HepG2 (cell line): ENCODE measurements at regions not wholly inside any gene's neighbourhood (a gene's known extent, or its start where the extent isn't known, plus 50 kb on each side); places are given as distances from the start of the nearest gene placed in this dataset.
A peak's percentile ranks its signal among the peaks of the same experiment; 100 is the strongest.

ENCODE experiments used
- CTCF ChIP-seq: sonication (generic); formaldehyde crosslinking; IDR thresholded peaks from 2 replicates; pipeline ENCODE4 v1.5.0; 2020; ENCODE audit warnings: mild to moderate bottlenecking, missing genetic modification reagents, moderate library complexity
- ZFY ChIP-seq: sonication (generic); formaldehyde crosslinking; IDR thresholded peaks from 2 replicates; pipeline ENCODE4 v1.4.0; 2020; ENCODE audit warnings: missing genetic modification reagents
- TF ChIP-seq, protein P1 (sequence below): sonication (generic); formaldehyde crosslinking; IDR thresholded peaks from 2 replicates; pipeline ENCODE4 v1.5.1; 2020; ENCODE audit warnings: mild to moderate bottlenecking, missing genetic modification reagents, moderate library complexity

DNA sequence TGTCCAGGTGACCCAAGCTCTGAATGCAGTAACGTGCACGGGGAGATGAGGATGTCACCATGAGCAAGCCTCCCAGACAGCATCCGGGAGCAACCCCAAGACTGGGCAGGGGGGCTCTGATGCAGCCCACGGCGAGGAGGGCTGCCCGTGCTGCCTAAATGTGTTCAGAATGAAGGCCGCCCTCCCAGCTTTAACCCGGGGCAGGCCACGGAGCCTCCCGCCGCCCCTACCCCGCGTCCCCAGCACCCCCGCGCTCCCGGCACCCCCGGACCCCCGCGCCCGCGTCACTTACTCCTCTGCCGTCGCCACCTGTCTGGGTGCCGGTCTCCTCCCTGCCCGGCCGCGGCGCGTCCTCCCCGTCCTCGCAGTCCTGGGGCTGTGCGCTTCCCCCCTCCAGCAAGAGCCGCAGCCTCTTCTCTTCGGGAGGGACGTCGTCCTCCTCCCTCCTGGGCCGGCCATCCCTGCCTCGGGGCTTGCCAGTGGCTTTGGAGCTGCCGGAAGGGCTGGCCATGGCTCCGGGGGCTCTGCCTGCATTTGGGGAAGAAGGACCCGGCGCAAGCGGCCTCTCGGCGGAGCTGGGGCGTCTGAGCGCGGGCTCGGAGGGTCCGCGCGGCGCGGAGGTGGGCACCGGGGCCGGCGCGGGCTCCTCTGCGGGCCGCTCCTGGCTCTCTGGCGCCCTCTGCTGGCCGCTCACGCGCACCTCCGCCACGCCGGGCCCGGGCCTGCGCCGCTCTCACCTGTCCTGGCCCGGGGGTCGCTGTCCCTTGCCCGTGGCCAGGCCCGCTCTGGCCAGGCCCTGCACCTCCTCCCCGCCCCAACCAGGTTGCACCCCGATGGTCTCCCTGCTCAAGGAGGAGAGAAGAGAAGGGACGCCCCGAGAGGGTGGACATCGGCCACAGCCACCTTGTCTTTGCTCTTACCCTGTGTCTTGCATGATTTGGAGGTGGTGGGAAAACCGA lies 55.9 kb upstream of the ASNS start (continued):
- TF ChIP-seq, protein P1, sequence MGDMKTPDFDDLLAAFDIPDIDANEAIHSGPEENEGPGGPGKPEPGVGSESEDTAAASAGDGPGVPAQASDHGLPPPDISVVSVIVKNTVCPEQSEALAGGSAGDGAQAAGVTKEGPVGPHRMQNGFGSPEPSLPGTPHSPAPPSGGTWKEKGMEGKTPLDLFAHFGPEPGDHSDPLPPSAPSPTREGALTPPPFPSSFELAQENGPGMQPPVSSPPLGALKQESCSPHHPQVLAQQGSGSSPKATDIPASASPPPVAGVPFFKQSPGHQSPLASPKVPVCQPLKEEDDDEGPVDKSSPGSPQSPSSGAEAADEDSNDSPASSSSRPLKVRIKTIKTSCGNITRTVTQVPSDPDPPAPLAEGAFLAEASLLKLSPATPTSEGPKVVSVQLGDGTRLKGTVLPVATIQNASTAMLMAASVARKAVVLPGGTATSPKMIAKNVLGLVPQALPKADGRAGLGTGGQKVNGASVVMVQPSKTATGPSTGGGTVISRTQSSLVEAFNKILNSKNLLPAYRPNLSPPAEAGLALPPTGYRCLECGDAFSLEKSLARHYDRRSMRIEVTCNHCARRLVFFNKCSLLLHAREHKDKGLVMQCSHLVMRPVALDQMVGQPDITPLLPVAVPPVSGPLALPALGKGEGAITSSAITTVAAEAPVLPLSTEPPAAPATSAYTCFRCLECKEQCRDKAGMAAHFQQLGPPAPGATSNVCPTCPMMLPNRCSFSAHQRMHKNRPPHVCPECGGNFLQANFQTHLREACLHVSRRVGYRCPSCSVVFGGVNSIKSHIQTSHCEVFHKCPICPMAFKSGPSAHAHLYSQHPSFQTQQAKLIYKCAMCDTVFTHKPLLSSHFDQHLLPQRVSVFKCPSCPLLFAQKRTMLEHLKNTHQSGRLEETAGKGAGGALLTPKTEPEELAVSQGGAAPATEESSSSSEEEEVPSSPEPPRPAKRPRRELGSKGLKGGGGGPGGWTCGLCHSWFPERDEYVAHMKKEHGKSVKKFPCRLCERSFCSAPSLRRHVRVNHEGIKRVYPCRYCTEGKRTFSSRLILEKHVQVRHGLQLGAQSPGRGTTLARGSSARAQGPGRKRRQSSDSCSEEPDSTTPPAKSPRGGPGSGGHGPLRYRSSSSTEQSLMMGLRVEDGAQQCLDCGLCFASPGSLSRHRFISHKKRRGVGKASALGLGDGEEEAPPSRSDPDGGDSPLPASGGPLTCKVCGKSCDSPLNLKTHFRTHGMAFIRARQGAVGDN = peak; percentile 26; the same call in 1 of the 2 replicates
- peak; percentile 70 for TF ChIP-seq CTCF (CRISPR knock-in tag)
- TF ChIP-seq ZFY (CRISPR knock-in tag) = peak; percentile 42; the same call in 1 of the 2 replicates
